GM10266 (cell line): ENCODE measurements at regions not wholly inside any gene's neighbourhood (a gene's known extent, or its start where the extent isn't known, plus 50 kb on each side); places are given as distances from the start of the nearest gene placed in this dataset.

Experiments
- DNase-seq: peaks from one replicate; pipeline ENCODE4 v3.0.0; 2012; ENCODE audit errors: extremely low spot score
- CTCF ChIP-seq: IDR thresholded peaks from 2 replicates; pipeline ENCODE4 v1.5.1; 2012; ENCODE audit warnings: mild to moderate bottlenecking, low read depth; ENCODE audit not compliant: control insufficient read depth, insufficient read depth; ENCODE audit errors: missing control alignments

GRCh38 chr3:20760981-20761380, 575.0 kb upstream of the SGO1 start:
- no peak for TF ChIP-seq CTCF
- DNase-seq: no peak

- no peak for DNase-seq
- no peak for TF ChIP-seq CTCF
These were observed 566.4 kb upstream of the SGO1 start for GRCh38 chr3:20752416-20752815.

GRCh38 chr3:20751296-20751695, 565.3 kb upstream of the SGO1 start:
- TF ChIP-seq CTCF: no peak
- DNase-seq: no peak

GRCh38 chr3:20747741-20748140, 561.7 kb upstream of the SGO1 start:
- no peak for TF ChIP-seq CTCF

GRCh38 chr3:20743553-20744321, 557.7 kb upstream of the SGO1 start:
- no peak for TF ChIP-seq CTCF
- no peak for DNase-seq

More at GRCh38 chr3:20747741-20748140, 561.7 kb upstream of the SGO1 start:
- DNase-seq: no peak

- no peak for TF ChIP-seq CTCF
These were observed 557.0 kb upstream of the SGO1 start for GRCh38 chr3:20742903-20743552.

GRCh38 chr3:20741381-20741780, 555.4 kb upstream of the SGO1 start:
- no peak for DNase-seq
- TF ChIP-seq CTCF: no peak

More at GRCh38 chr3:20742903-20743552, 557.0 kb upstream of the SGO1 start:
- no peak for DNase-seq
